OCI-LY7 (cell line): ENCODE measurements at regions not wholly inside any gene's neighbourhood (a gene's known extent, or its start where the extent isn't known, plus 50 kb on each side); places are given as distances from the start of the nearest gene placed in this dataset.

ENCODE experiments used
- CTCF ChIP-seq: fragments of 200-600 bp; sonication (generic); conservative IDR thresholded peaks from 2 replicates; pipeline ENCODE4 v1.5.1; 2014; ENCODE audit warnings: mild to moderate bottlenecking, antibody characterized with exemption, low read length, moderate library complexity, mixed read lengths
- EZH2phosphoT487 ChIP-seq: fragments of 200-600 bp; sonication (generic); IDR thresholded peaks from 2 replicates; pipeline ENCODE4 v1.6.1; 2018; ENCODE audit warnings: low read depth, borderline replicate concordance, mild to moderate bottlenecking, mixed run types, antibody characterized with exemption, low read length, moderate library complexity, mixed read lengths

GRCh38 chr14:106823552-106823951 lies 1297.2 kb downstream of the TMEM121 start:
- no peak for TF ChIP-seq CTCF
- TF ChIP-seq EZH2phosphoT487, result no peak
